BE2C (cell line): ENCODE measurements at regions not wholly inside any gene's neighbourhood (a gene's known extent, or its start where the extent isn't known, plus 50 kb on each side); places are given as distances from the start of the nearest gene placed in this dataset.

ENCODE experiments used
- DNase-seq: peaks from one replicate; pipeline ENCODE4 v3.0.0-alpha.2; 2020
- H3K27me3 ChIP-seq: fragments of 250-450 bp; sonication (Bioruptor Pico); 2 replicates; pipeline ENCODE4 v1.5.1; 2020; ENCODE audit warnings: mild to moderate bottlenecking
- H3K36me3 ChIP-seq: fragments of 250-450 bp; sonication (Bioruptor Pico); 2 replicates; pipeline ENCODE4 v1.5.1; 2020; ENCODE audit warnings: mild to moderate bottlenecking
- H3K4me1 ChIP-seq: fragments of 250-450 bp; sonication (Bioruptor Pico); 2 replicates; pipeline ENCODE4 v1.5.1; 2020
- H3K4me3 ChIP-seq: 2 replicates; pipeline ENCODE4 v1.5.1; 2011; ENCODE audit warnings: low read depth, low read length
- H3K9me3 ChIP-seq: fragments of 250-450 bp; sonication (Bioruptor Pico); 2 replicates; pipeline ENCODE4 v1.5.1; 2020
- TF ChIP-seq, protein P1 (sequence below): IDR thresholded peaks from 2 replicates; pipeline ENCODE4 v1.5.1; 2012; ENCODE audit warnings: mild to moderate bottlenecking, low read depth, low read length

DNA sequence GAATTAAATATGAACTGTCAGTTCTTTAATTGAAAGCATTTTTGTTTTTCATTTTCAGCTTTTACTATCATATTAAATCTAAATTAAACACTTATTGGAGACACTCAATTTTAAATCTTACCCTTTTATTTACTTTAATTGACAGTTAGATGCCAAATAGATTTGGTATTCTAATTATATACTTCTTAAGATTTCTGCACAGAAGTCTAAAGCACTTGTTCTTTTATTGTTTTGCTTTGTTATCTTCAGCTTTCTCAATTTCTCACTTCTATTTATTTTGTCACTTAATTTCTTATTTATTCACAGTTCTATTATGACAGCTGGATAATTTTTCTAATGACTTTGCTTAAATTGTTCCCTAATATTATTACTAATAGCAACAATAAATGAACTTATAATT lies 1397.3 kb upstream of the MIR17HG start:
- Histone ChIP-seq H3K4me1 (no peaks in the 10 kb centered on the region), H3K36me3 (no peaks in the 10 kb centered on the region), H3K4me3 (no peak overlapping the region), H3K9me3 (no peaks in the 10 kb centered on the region), H3K27me3 (no peaks in the 10 kb centered on the region)
- TF ChIP-seq, protein P1, sequence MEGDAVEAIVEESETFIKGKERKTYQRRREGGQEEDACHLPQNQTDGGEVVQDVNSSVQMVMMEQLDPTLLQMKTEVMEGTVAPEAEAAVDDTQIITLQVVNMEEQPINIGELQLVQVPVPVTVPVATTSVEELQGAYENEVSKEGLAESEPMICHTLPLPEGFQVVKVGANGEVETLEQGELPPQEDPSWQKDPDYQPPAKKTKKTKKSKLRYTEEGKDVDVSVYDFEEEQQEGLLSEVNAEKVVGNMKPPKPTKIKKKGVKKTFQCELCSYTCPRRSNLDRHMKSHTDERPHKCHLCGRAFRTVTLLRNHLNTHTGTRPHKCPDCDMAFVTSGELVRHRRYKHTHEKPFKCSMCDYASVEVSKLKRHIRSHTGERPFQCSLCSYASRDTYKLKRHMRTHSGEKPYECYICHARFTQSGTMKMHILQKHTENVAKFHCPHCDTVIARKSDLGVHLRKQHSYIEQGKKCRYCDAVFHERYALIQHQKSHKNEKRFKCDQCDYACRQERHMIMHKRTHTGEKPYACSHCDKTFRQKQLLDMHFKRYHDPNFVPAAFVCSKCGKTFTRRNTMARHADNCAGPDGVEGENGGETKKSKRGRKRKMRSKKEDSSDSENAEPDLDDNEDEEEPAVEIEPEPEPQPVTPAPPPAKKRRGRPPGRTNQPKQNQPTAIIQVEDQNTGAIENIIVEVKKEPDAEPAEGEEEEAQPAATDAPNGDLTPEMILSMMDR, result no peak
- no peak for DNase-seq

DNA sequence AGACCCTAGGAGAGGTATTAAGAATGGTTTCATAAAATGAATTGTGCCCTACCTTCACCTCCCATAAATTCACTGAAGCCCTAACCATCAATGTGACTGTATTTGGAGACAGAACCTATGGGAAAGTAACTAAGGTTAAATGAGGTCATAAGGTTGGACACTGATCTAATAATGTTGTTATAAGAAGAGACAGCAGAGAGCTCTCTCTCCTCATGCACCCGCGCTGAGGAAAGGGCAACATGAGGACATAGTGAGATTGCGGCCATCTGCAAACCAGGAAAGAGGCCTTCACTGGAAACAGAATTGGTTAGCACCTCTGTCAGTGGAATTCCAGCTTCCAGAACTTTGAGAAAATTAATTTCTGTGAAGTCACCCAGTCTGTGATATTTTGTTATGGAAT lies 1396.1 kb upstream of the MIR17HG start:
- Histone ChIP-seq H3K4me3 (no peak overlapping the region), H3K36me3 (no peaks in the 10 kb centered on the region), H3K4me1 (no peaks in the 10 kb centered on the region), H3K27me3 (no peaks in the 10 kb centered on the region), H3K9me3 (no peaks in the 10 kb centered on the region)
- DNase-seq, result peak; percentile 43
- TF ChIP-seq, protein P1, result no peak

DNA sequence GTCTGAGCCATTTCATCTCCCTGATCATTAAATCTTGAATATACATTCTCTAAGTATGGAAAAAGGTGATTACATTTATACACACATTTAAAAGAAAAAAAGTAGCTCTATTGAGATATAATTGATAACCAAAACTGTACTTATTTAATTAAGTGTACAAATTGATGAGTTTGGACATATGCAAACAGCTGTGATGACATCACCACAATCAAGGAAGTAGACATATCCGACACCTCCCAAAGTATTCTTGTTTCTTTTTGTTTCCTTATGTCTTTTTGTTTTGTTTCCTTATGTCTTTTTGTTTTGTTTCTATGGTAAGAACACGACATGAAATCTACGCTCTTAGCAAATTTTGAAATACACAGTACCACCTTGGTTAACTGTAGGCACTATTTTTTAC lies 1393.9 kb upstream of the MIR17HG start:
- TF ChIP-seq, protein P1, result no peak
- Histone ChIP-seq H3K4me3 (no peak overlapping the region), H3K4me1 (no peaks in the 10 kb centered on the region), H3K9me3 (no peaks in the 10 kb centered on the region), H3K27me3 (no peaks in the 10 kb centered on the region), H3K36me3 (no peaks in the 10 kb centered on the region)
- DNase-seq, result no peak

GRCh38 chr13:89955773-89956172 lies 1391.7 kb upstream of the MIR17HG start:
- DNase-seq, result no peak
- Histone ChIP-seq H3K36me3 (no peaks in the 10 kb centered on the region), H3K4me1 (no peaks in the 10 kb centered on the region), H3K4me3 (no peak overlapping the region), H3K27me3 (no peaks in the 10 kb centered on the region), H3K9me3 (no peaks in the 10 kb centered on the region)
- TF ChIP-seq, protein P1, result no peak

GRCh38 chr13:89959074-89959473 lies 1388.4 kb upstream of the MIR17HG start:
- no peak for DNase-seq
- no peaks in the 10 kb centered on the region for H3K9me3 ChIP-seq

GRCh38 chr13:89965252-89965651 lies 1382.2 kb upstream of the MIR17HG start:
- H3K27me3 ChIP-seq, result no peaks in the 10 kb centered on the region
- TF ChIP-seq, protein P1, result no peak
- H3K36me3 ChIP-seq, result no peaks in the 10 kb centered on the region
- no peak overlapping the region for H3K4me3 ChIP-seq
- H3K9me3 ChIP-seq, result no peaks in the 10 kb centered on the region
- H3K4me1 ChIP-seq, result no peaks in the 10 kb centered on the region
- no peak for DNase-seq

More at GRCh38 chr13:89959074-89959473, 1388.4 kb upstream of the MIR17HG start:
- Histone ChIP-seq H3K36me3 (no peaks in the 10 kb centered on the region), H3K27me3 (no peaks in the 10 kb centered on the region), H3K4me3 (no peak overlapping the region), H3K4me1 (no peaks in the 10 kb centered on the region)
- TF ChIP-seq, protein P1, result no peak
